HG03175 (cell line): ENCODE measurements at regions not wholly inside any gene's neighbourhood (a gene's known extent, or its start where the extent isn't known, plus 50 kb on each side); places are given as distances from the start of the nearest gene placed in this dataset.

Experiments used
- ATAC-seq: cut with Tn5 transposase; IDR thresholded peaks from one replicate; pipeline ENCODE4 v1.9.1; 2021; ENCODE audit warnings: mild to moderate bottlenecking, moderate library complexity; ENCODE audit not compliant: unreplicated experiment

GRCh38 chr14:38777401-38777800 is 325.6 kb downstream of the SEC23A start:
- no peak for ATAC-seq

GRCh38 chr14:38775986-38776385 is 327.0 kb downstream of the SEC23A start:
- no peak for ATAC-seq

GRCh38 chr14:38774162-38774561 is 328.9 kb downstream of the SEC23A start:
- no peak for ATAC-seq

GRCh38 chr14:38770251-38770650 is 332.8 kb downstream of the SEC23A start:
- ATAC-seq, result no peak

GRCh38 chr14:38762845-38763244 is 340.2 kb downstream of the SEC23A start:
- no peak for ATAC-seq

- ATAC-seq, result no peak
These were observed 340.6 kb downstream of the SEC23A start for GRCh38 chr14:38762426-38762825.

- ATAC-seq, result no peak
These were observed 342.0 kb downstream of the SEC23A start for GRCh38 chr14:38761033-38761432.

- ATAC-seq, result no peak
These were observed 344.4 kb downstream of the SEC23A start for GRCh38 chr14:38758661-38759060.

- no peak for ATAC-seq
These were observed 348.0 kb downstream of the SEC23A start for GRCh38 chr14:38755036-38755435.

- no peak for ATAC-seq
These were observed 350.3 kb downstream of the SEC23A start for GRCh38 chr14:38752750-38753149.

GRCh38 chr14:38752341-38752740 is 350.7 kb downstream of the SEC23A start:
- no peak for ATAC-seq

- no peak for ATAC-seq
These were observed 351.6 kb downstream of the SEC23A start for GRCh38 chr14:38751459-38751858.

- ATAC-seq, result no peak
These were observed 353.1 kb downstream of the SEC23A start for GRCh38 chr14:38749936-38750335.

GRCh38 chr14:38745861-38746260 is 357.2 kb downstream of the SEC23A start:
- no peak for ATAC-seq

GRCh38 chr14:38743966-38744584 is 359.0 kb downstream of the SEC23A start:
- no peak for ATAC-seq

- ATAC-seq, result no peak
These were observed 365.2 kb downstream of the SEC23A start for GRCh38 chr14:38737686-38738407.

- no peak for ATAC-seq
These were observed 368.0 kb downstream of the SEC23A start for GRCh38 chr14:38735005-38735404.

- no peak for ATAC-seq
These were observed 371.1 kb downstream of the SEC23A start for GRCh38 chr14:38731962-38732361.

GRCh38 chr14:38730420-38730819 is 372.6 kb downstream of the SEC23A start:
- no peak for ATAC-seq

- ATAC-seq, result no peak
These were observed 375.3 kb downstream of the SEC23A start for GRCh38 chr14:38727731-38728130.

GRCh38 chr14:38724621-38725020 is 378.4 kb downstream of the SEC23A start:
- no peak for ATAC-seq

- ATAC-seq, result no peak
These were observed 379.1 kb downstream of the SEC23A start for GRCh38 chr14:38723959-38724358.

GRCh38 chr14:38723277-38723676 is 379.8 kb downstream of the SEC23A start:
- ATAC-seq, result no peak
